SK-N-SH (cell line): ENCODE measurements at regions not wholly inside any gene's neighbourhood (a gene's known extent, or its start where the extent isn't known, plus 50 kb on each side); places are given as distances from the start of the nearest gene placed in this dataset.

Experiments used
- CTCF ChIA-PET: fragments of 300-600, 350-600 bp; formaldehyde crosslinking; extraction: SDS; loops from one replicate; lab custom pipeline; 2021; lab: Yijun Ruan, JAX
- POLR2A ChIA-PET: fragments of 350-600 bp; sonication (Branson Sonifier 250); formaldehyde crosslinking; extraction: SDS; loops from one replicate; lab custom pipeline; 2020; ENCODE audit warnings: antibody characterized with exemption, inconsistent platforms; lab: Yijun Ruan, JAX
- DNase-seq: peaks from one replicate; pipeline ENCODE4 v3.0.0; 2012
- H2AFZ ChIP-seq: fragments of 200-600 bp; sonication (generic); 2 replicates; pipeline ENCODE4 v1.8.1; 2016; ENCODE audit warnings: antibody characterized with exemption, mild to moderate bottlenecking, low read depth
- H3F3A ChIP-seq: fragments of 200-600 bp; sonication (generic); replicated peaks from 2 replicates; pipeline ENCODE3; 2016; ENCODE audit warnings: antibody characterized with exemption, mild to moderate bottlenecking; ENCODE audit not compliant: insufficient read depth
- H3K27ac ChIP-seq, 2 experiments: fragments of 200-500 bp in 1 of 2; fragments of 200-600 bp in 1 of 2; sonication (Bioruptor generic) in 1 of 2; sonication (generic), shearing (Covaris generic) in 1 of 2; 2 replicates each; pipeline versions ENCODE4 v1.5.1 to v1.6.1; 2014 to 2016; ENCODE audit warnings: low read depth in 2 of 2, inconsistent platforms in 1 of 2, low read length in 1 of 2, mild to moderate bottlenecking in 1 of 2, mixed read lengths in 1 of 2
- H3K27me3 ChIP-seq: fragments of 200-600 bp; sonication (generic), shearing (Covaris generic); 2 replicates; pipeline ENCODE4 v1.6.1; 2016; ENCODE audit warnings: mixed run types; ENCODE audit not compliant: insufficient read depth
- H3K36me3 ChIP-seq, 2 experiments: fragments of 200-500 bp in 1 of 2; fragments of 200-600 bp in 1 of 2; sonication (Bioruptor generic) in 1 of 2; sonication (generic) in 1 of 2; replicated peaks in 1 of 2; 2 replicates each; pipeline versions ENCODE3 to v1.5.1; 2014 to 2016; ENCODE audit warnings: low read length in 1 of 2, mild to moderate bottlenecking in 1 of 2; ENCODE audit not compliant: insufficient read depth in 2 of 2, control insufficient read depth in 1 of 2
- H3K4me1 ChIP-seq, 2 experiments: fragments of 200-500 bp in 1 of 2; fragments of 200-600 bp in 1 of 2; sonication (Bioruptor generic) in 1 of 2; sonication (generic), shearing (Covaris generic) in 1 of 2; 2 replicates each; pipeline versions ENCODE4 v1.5.1 to v1.6.1; 2014 to 2016; ENCODE audit warnings: low read depth in 1 of 2, low read length in 1 of 2, mixed run types in 1 of 2; ENCODE audit not compliant: insufficient read depth in 2 of 2, control insufficient read depth in 1 of 2
- H3K4me2 ChIP-seq: fragments of 200-600 bp; sonication (generic), shearing (Covaris generic); 2 replicates; pipeline ENCODE4 v1.6.1; 2017; ENCODE audit warnings: mixed run types
- H3K4me3 ChIP-seq, 2 experiments: fragments of 200-500 bp in 1 of 2; fragments of 200-600 bp in 1 of 2; sonication (Bioruptor generic) in 1 of 2; sonication (generic), shearing (Covaris generic) in 1 of 2; 2 replicates each; pipeline versions ENCODE4 v1.5.1 to v1.8.1; 2014 to 2016; ENCODE audit warnings: low read depth in 2 of 2, inconsistent platforms in 1 of 2, low read length in 1 of 2, mild to moderate bottlenecking in 1 of 2, mixed read lengths in 1 of 2, moderate library complexity in 1 of 2
- H3K79me2 ChIP-seq: fragments of 200-600 bp; sonication (generic); 2 replicates; pipeline ENCODE4 v1.8.1; 2017; ENCODE audit warnings: mild to moderate bottlenecking; ENCODE audit not compliant: insufficient read depth
- H3K9ac ChIP-seq: fragments of 200-600 bp; sonication (generic); 2 replicates; pipeline ENCODE4 v1.6.1; 2017; ENCODE audit warnings: mixed run types
- H3K9me2 ChIP-seq: fragments of 200-600 bp; sonication (generic); 2 replicates; pipeline ENCODE4 v1.6.1; 2017; ENCODE audit warnings: mixed run types
- H3K9me3 ChIP-seq: fragments of 200-600 bp; sonication (generic); 2 replicates; pipeline ENCODE4 v1.6.1; 2017; ENCODE audit warnings: mixed run types, mild to moderate bottlenecking, moderate library complexity
- H4K20me1 ChIP-seq: fragments of 200-600 bp; sonication (generic); 2 replicates; pipeline ENCODE4 v1.6.1; 2017; ENCODE audit warnings: mild to moderate bottlenecking, mixed run types; ENCODE audit not compliant: insufficient read depth
- EP300 ChIP-seq, 2 experiments: IDR thresholded peaks; 2 replicates each; pipeline versions ENCODE4 v1.4.0 to v1.6.1; 2012; ENCODE audit warnings: borderline replicate concordance in 1 of 2, low read depth in 1 of 2, low read length in 1 of 2
- EZH2phosphoT487 ChIP-seq: fragments of 200-600 bp; sonication (generic); IDR thresholded peaks from 2 replicates; pipeline ENCODE4 v1.6.1; 2017; ENCODE audit warnings: low read depth, mixed run types, mild to moderate bottlenecking, antibody characterized with exemption, moderate library complexity, borderline replicate concordance
- FOXJ3 ChIP-seq: sonication (generic); formaldehyde crosslinking; IDR thresholded peaks from 2 replicates; pipeline ENCODE4 v1.5.1; 2020; ENCODE audit warnings: mild to moderate bottlenecking, missing genetic modification reagents
- GABPA ChIP-seq: IDR thresholded peaks from 2 replicates; pipeline ENCODE4 v1.4.0; 2012; ENCODE audit warnings: low read depth, mild to moderate bottlenecking
- GATA2 ChIP-seq: sonication (generic); formaldehyde crosslinking; IDR thresholded peaks from 2 replicates; pipeline ENCODE4 v1.5.0; 2020; ENCODE audit warnings: mild to moderate bottlenecking, missing genetic modification reagents
- MEF2A ChIP-seq: IDR thresholded peaks from 2 replicates; pipeline ENCODE4 v1.4.0; 2012; ENCODE audit warnings: low read depth, borderline replicate concordance
- NFIC ChIP-seq: IDR thresholded peaks from 2 replicates; pipeline ENCODE4 v1.4.0; 2012; ENCODE audit warnings: borderline replicate concordance
- NRF1 ChIP-seq: IDR thresholded peaks from 2 replicates; pipeline ENCODE4 v1.6.1; 2012; ENCODE audit warnings: low read depth, mild to moderate bottlenecking, low read length
- PBX3 ChIP-seq: IDR thresholded peaks from 2 replicates; pipeline ENCODE4; 2012
- POLR2AphosphoS5 ChIP-seq: IDR thresholded peaks from 2 replicates; pipeline ENCODE4 v1.6.1; 2012; ENCODE audit warnings: low read depth, low read length
- RCOR1 ChIP-seq: fragments of 150-350 bp; IDR thresholded peaks from 2 replicates; pipeline ENCODE4 v1.6.1; 2017; ENCODE audit warnings: antibody characterized with exemption, low read length
- SIN3A ChIP-seq: IDR thresholded peaks from 2 replicates; pipeline ENCODE4 v1.6.1; 2012; ENCODE audit warnings: low read depth, mild to moderate bottlenecking, low read length, moderate library complexity, borderline replicate concordance
- TAF1 ChIP-seq: IDR thresholded peaks from 2 replicates; pipeline ENCODE4 v1.6.1; 2012; ENCODE audit warnings: low read depth, mild to moderate bottlenecking, low read length, moderate library complexity, borderline replicate concordance
- TEAD4 ChIP-seq: IDR thresholded peaks from 2 replicates; pipeline ENCODE4 v1.4.0; 2012; ENCODE audit warnings: mild to moderate bottlenecking, borderline replicate concordance; ENCODE audit not compliant: insufficient read depth
- WGBS: methylation state at CpG from one replicate; pipeline ENCODE4 v1.1.6; 2017; ENCODE audit warnings: low lambda C conversion rate; 5-methylcytosine and 5-hydroxymethylcytosine counted together
- TF ChIP-seq, protein P1 (sequence below): IDR thresholded peaks from 2 replicates; pipeline ENCODE4 v1.4.0; 2012; ENCODE audit warnings: low read depth, borderline replicate concordance
- TF ChIP-seq, protein P2 (sequence below): fragments of 150-350 bp; IDR thresholded peaks from 2 replicates; pipeline ENCODE4 v1.6.1; 2016; ENCODE audit warnings: mild to moderate bottlenecking, low read depth, low read length
- TF ChIP-seq, protein P3 (sequence below): IDR thresholded peaks from 2 replicates; pipeline ENCODE4 v1.6.1; 2012; ENCODE audit warnings: mild to moderate bottlenecking, low read depth, low read length, moderate library complexity

DNA sequence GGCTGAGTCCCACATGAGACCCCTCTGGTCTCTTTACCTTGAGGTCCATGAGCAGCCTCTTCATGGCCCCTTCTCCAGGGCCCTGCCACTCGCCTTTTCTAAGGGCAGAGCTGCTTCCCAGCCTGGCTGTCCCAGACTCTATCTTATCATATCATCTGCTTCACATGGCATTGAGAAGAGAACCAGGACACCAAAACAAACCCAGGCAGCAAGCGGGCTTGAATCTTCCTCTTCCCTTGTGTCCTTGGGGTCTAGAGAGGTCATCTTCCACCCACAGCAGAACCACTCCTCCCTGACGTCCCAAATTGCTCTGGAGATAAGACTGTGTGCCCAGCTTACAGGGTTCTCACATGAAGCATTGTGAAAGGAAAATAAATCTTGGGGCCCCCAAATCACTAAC, 261.3 kb upstream of the AUTS2 start:
- no peak overlapping the region for H3K9ac ChIP-seq
- POLR2A ChIA-PET = no interaction called here
- WGBS = 21% methylated on average over 3 of the region's 3 CpGs
- no peaks in the 10 kb centered on the region for H3F3A ChIP-seq
- CTCF ChIA-PET = interaction anchor here (0.9 to 1.0 kb wide), 2 partner anchors 14 to 1548 kb away, joined by 3 read pairs; no protein-coding TSS in a partner anchor
- H4K20me1 ChIP-seq = no peaks in the 10 kb centered on the region
- no peaks in the 10 kb centered on the region for H3K9me3 ChIP-seq
- no peaks in the 10 kb centered on the region for H3K79me2 ChIP-seq
- H3K27ac ChIP-seq = no peak overlapping the region
- H3K36me3 ChIP-seq = no peaks in the 10 kb centered on the region
- no peaks in the 10 kb centered on the region for H3K9me2 ChIP-seq
- no peaks in the 10 kb centered on the region for H3K27me3 ChIP-seq
- no peak overlapping the region for H3K4me3 ChIP-seq
- H3K4me2 ChIP-seq = no peak overlapping the region
- TF ChIP-seq NFIC (no peak), EP300 (IDR thresholded peaks at IDR 0.05; ENCODE audit: borderline replicate concordance in 1 of 2, low read depth in 1 of 2, low read length in 1 of 2) (peak in 1 of 2 experiments; percentile 73; a peak in 2 of 4 replicates), SIN3A (no peak), MEF2A (no peak), TAF1 (no peak), GATA2 (peak; percentile 91), FOXJ3 (CRISPR knock-in tag) (0 out of 2 replicates have a peak, but pooled peaks have one; percentile 19)
- peak; percentile 70 for DNase-seq
- no peak overlapping the region for H2AFZ ChIP-seq
- H3K4me1 ChIP-seq = peaks cover 0 to 8% of the 10 kb centered on the region in 2 experiments; a peak in 1 of 4 replicates

- H3K79me2 ChIP-seq = no peaks in the 10 kb centered on the region
- CTCF ChIA-PET = no interaction called here
- H3K9ac ChIP-seq = no peak overlapping the region
- POLR2A ChIA-PET = no interaction called here
- H3K4me1 ChIP-seq = peaks cover 0 to 8% of the 10 kb centered on the region in 2 experiments; a peak in 1 of 4 replicates
- 40% methylated on average over 8 of the region's 8 CpGs for WGBS
- no peaks in the 10 kb centered on the region for H3K27me3 ChIP-seq
- H3K27ac ChIP-seq = no peak overlapping the region
- H3K36me3 ChIP-seq = no peaks in the 10 kb centered on the region
- H3F3A ChIP-seq = no peaks in the 10 kb centered on the region
- H3K9me2 ChIP-seq = no peaks in the 10 kb centered on the region
- no peaks in the 10 kb centered on the region for H3K9me3 ChIP-seq
- TF ChIP-seq, protein P1, sequence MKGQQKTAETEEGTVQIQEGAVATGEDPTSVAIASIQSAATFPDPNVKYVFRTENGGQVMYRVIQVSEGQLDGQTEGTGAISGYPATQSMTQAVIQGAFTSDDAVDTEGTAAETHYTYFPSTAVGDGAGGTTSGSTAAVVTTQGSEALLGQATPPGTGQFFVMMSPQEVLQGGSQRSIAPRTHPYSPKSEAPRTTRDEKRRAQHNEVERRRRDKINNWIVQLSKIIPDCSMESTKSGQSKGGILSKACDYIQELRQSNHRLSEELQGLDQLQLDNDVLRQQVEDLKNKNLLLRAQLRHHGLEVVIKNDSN = no peak
- TF ChIP-seq NFIC = no peak
- TF ChIP-seq NRF1 = no peak
- TF ChIP-seq POLR2AphosphoS5 = no peak
- no peak for TF ChIP-seq PBX3
- no peak for TF ChIP-seq RCOR1
- no peak for TF ChIP-seq TEAD4
- TF ChIP-seq, protein P2, sequence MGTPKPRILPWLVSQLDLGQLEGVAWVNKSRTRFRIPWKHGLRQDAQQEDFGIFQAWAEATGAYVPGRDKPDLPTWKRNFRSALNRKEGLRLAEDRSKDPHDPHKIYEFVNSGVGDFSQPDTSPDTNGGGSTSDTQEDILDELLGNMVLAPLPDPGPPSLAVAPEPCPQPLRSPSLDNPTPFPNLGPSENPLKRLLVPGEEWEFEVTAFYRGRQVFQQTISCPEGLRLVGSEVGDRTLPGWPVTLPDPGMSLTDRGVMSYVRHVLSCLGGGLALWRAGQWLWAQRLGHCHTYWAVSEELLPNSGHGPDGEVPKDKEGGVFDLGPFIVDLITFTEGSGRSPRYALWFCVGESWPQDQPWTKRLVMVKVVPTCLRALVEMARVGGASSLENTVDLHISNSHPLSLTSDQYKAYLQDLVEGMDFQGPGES = no peak
- no peak for TF ChIP-seq EZH2phosphoT487
- TF ChIP-seq GABPA = no peak
- TF ChIP-seq TAF1 = no peak
- TF ChIP-seq EP300 (IDR thresholded peaks at IDR 0.05; ENCODE audit: borderline replicate concordance in 1 of 2, low read depth in 1 of 2, low read length in 1 of 2) = no peak
- TF ChIP-seq, protein P3, sequence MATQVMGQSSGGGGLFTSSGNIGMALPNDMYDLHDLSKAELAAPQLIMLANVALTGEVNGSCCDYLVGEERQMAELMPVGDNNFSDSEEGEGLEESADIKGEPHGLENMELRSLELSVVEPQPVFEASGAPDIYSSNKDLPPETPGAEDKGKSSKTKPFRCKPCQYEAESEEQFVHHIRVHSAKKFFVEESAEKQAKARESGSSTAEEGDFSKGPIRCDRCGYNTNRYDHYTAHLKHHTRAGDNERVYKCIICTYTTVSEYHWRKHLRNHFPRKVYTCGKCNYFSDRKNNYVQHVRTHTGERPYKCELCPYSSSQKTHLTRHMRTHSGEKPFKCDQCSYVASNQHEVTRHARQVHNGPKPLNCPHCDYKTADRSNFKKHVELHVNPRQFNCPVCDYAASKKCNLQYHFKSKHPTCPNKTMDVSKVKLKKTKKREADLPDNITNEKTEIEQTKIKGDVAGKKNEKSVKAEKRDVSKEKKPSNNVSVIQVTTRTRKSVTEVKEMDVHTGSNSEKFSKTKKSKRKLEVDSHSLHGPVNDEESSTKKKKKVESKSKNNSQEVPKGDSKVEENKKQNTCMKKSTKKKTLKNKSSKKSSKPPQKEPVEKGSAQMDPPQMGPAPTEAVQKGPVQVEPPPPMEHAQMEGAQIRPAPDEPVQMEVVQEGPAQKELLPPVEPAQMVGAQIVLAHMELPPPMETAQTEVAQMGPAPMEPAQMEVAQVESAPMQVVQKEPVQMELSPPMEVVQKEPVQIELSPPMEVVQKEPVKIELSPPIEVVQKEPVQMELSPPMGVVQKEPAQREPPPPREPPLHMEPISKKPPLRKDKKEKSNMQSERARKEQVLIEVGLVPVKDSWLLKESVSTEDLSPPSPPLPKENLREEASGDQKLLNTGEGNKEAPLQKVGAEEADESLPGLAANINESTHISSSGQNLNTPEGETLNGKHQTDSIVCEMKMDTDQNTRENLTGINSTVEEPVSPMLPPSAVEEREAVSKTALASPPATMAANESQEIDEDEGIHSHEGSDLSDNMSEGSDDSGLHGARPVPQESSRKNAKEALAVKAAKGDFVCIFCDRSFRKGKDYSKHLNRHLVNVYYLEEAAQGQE = no peak
- DNase-seq = peak; percentile 41
- H4K20me1 ChIP-seq = no peaks in the 10 kb centered on the region
- H3K4me2 ChIP-seq = no peak overlapping the region
- no peak overlapping the region for H2AFZ ChIP-seq
- H3K4me3 ChIP-seq = no peak overlapping the region
These were observed 260.1 kb upstream of the AUTS2 start for GRCh38 chr7:69338144-69338543.
